Fibroblast of skin of abdomen (primary cell): ENCODE measurements at regions not wholly inside any gene's neighbourhood (a gene's known extent, or its start where the extent isn't known, plus 50 kb on each side); places are given as distances from the start of the nearest gene placed in this dataset.
A peak's percentile ranks its signal among the peaks of the same experiment; 100 is the strongest.

Experiments used
- DNase-seq: peaks from one replicate; pipeline ENCODE4 v3.0.0-alpha.2; 2013

GRCh38 chr18:46297124-46297523 is 192.9 kb downstream of the HAUS1 start:
- no peak for DNase-seq

- DNase-seq = peak; percentile 8
These were observed 193.4 kb downstream of the HAUS1 start for GRCh38 chr18:46297621-46298020.

DNA sequence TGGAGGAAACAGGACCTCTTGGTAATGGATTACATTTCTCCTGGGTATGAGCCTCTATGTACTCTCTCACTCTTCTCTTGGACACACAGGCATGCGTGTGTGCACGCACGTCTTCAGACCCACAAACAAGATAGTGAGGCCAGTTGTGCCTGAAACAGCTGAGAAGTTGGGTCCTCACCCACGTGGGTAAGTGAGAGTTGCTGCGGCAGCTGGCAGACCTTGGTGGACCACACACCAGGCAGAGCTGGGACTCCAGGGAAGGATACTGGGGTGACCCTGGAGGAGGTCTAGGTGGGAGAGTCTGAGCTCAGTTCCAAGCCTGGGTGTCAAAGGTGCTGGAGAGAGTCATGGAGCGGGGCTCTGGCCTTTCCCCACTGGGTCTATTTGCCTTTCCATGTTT is 194.3 kb downstream of the HAUS1 start:
- no peak for DNase-seq

DNA sequence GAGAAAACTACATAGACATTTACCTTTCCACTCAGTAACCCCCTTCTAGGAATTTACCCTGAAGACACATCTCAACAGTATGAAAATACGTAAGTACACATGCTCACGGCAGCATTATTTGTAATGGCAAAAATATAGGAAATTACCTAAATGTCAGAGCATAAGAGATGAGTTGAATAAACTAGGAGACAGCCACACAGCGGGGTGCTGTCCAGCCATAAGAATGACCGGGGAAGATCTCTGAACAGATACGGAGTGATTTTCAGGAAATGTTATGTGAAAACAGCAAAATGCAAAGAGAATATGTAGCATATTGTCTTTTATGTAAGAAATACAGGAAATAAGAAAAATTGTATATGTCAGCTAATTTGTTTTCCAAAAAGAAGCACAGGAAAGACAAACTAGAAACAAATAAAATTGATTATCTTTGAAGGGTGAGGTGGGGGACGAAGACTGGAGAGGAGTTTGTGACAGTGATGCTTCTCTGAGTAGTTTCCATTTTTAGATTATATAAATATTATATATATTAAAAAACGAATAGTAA is 195.4 kb downstream of the HAUS1 start:
- no peak for DNase-seq

GRCh38 chr18:46301081-46301480 is 196.9 kb downstream of the HAUS1 start:
- DNase-seq = no peak

DNA sequence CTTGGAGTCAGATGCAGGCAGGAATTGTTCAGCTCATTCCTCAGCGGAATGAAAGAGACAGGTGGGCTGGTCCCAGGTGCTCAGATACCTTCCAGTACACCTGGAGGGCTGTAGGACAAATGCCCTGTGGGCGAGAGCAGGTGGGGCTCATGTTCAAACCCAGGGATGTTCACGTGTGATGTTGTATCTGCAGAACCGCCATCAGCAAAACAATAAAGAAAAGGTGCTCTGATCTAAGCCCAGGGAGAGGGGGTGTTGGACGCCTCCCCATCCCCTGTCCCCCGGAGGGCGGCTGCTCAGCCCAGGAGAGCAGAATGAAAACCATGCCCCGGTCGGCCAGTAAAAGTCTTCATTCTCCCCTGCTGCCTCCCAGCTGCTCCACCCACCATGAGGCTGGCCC is 197.4 kb downstream of the HAUS1 start:
- no peak for DNase-seq

- no peak for DNase-seq
These were observed 198.6 kb downstream of the HAUS1 start for GRCh38 chr18:46302528-46303485.

GRCh38 chr18:46310258-46310657 is 206.1 kb downstream of the HAUS1 start:
- DNase-seq = no peak

GRCh38 chr18:46310675-46311345 is 206.6 kb downstream of the HAUS1 start:
- no peak for DNase-seq

DNA sequence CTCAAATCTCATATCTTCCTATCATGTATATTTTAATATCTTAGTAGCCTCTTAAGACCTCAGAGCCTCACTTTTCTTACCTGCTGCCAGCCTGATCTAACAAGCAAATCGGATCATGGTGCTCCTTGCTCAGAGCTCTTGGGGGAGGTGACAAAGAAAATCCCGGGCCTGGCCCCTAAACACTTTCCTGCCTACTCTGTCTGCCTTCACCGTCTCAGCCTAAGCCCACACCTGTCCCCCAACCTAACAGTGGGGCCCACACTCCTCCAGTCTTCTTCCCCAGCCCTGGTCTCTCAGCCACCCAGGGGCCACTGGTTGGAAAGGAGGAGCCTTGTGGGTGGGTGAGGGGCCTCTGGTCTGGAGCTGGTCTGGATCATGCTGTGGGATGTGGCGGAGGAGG is 207.3 kb downstream of the HAUS1 start:
- DNase-seq = no peak

- DNase-seq = no peak
These were observed 208.0 kb downstream of the HAUS1 start for GRCh38 chr18:46312221-46312620.

GRCh38 chr18:46313521-46313920 is 209.3 kb downstream of the HAUS1 start:
- DNase-seq = no peak

DNA sequence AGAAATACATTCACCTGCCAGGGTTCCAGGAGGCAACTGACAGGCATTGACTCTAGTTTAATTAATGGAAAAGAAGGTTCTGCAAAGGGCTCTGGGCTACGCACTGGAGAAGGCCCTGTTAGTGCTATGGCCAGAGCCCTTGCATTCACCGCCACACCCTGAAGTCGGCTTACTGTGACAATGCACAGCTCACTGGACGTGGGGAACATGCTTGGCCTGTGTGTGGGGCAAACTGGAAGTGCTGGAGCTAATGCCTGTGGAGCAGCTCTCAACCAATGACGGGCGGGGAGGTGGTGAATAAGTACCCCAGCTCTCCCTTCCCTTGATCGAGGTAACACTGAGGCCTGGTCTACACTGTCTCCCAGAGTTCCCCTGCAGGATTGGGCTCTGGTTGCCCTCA is 209.8 kb downstream of the HAUS1 start:
- DNase-seq = no peak

GRCh38 chr18:46315161-46315560 is 211.0 kb downstream of the HAUS1 start:
- DNase-seq = no peak

- DNase-seq = no peak
These were observed 214.2 kb downstream of the HAUS1 start for GRCh38 chr18:46318356-46318755.

- DNase-seq = peak; percentile 49
These were observed 215.6 kb downstream of the HAUS1 start for GRCh38 chr18:46319783-46320182.

DNA sequence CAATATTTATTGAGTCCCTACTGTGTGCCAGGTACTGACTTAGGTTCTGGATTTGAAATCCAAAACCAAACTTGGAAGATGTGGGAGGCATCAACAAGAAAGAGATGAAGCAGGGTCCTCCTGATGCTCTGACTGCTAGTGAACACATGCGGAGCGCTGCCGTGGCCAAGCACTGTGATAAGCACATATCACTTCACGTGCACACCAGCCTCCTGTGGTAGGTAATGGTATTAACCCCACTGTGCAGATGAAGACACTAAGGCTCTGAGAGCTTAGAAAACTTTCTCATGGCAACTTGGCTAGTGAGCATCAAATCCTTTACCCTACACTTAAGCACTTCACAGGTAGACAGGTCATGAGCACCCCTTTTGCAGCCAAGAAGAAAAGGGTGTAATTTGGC is 216.1 kb downstream of the HAUS1 start:
- DNase-seq = peak; percentile 14

- peak; percentile 90 for DNase-seq
These were observed 216.9 kb downstream of the HAUS1 start for GRCh38 chr18:46320928-46321711.

DNA sequence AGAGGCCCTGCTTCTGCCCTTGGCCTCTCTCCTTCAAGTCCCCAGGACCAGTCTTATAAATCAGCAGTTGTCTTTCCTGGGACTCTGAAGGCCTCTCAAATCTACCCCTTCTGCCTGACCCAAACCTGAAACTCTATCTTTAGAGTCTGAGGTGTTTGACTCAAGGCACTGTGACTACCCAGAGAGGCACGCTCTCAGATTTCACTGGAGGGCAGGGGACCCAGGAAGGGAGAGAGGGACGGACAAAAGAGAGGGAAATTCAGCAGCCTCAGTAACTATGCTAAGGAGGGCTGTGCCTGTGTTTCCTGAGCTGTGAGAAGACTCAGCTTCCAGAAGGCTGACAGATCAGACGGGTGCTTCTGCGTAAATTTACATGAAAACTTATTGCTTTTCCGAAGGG is 217.8 kb downstream of the HAUS1 start:
- peak; percentile 48 for DNase-seq

GRCh38 chr18:46322411-46322891 is 218.3 kb downstream of the HAUS1 start:
- peak; percentile 30 for DNase-seq

DNA sequence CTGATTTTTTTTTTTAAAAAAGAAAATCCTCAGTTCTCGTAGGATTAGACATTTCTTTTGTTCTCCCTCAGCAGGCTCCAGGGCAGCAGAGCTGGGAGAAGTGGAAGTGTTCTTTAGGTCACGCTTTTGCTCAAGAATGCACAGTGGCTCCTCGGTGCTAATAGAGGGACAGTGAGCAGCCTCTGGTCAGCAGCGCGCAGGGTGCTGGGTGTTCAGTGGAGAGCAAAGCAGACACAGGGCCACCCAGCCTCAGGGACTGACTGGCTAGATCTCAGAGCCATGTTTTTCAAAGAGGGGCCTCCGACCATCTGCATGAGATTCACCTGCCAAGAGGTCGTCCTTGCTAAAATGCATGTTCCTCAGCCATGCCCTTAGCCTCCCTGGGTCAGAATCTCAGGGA is 218.8 kb downstream of the HAUS1 start:
- no peak for DNase-seq

DNA sequence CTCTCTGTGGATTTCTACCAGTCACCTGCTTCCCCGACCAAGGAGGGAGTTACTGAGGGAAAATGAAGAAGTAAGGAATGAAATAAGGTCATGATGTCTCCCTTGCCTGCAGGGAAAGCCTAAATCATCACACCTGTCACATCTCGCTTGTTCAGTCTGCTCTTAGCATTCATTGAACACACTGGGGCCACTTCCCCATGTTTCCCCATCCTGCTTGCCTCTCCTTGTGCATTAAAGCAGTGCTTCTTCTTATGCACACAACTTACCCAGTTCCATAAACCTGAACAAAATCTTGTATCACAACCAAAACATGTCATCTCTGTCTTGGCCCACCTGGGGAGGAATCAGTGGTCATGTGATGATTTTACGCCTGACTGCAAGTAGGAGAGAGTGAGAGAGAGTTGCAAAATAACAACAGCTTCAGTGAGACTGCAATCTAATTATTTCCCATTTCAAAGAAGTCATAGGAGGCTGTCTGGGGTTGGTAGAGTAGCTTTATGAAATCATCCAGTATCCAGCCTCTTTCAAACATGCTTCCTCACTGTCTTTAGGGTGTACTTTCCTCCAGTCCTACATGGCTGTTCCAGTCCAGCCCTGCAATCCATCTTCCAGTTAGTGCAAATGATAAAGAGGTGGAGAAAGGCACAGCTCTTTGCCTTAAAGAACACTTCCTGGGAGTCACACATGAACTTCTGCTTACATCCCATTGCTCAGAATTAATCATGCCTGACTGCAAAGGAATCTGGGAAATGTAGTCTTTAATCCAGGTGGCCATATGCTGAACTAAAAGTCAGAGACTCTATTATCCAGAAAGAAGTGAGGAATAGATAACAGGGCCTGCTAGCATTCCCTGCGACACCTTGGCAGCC is 220.1 kb downstream of the HAUS1 start:
- peak; percentile 70 for DNase-seq
